GM12875 (cell line): ENCODE measurements at regions not wholly inside any gene's neighbourhood (a gene's known extent, or its start where the extent isn't known, plus 50 kb on each side); places are given as distances from the start of the nearest gene placed in this dataset.

ENCODE experiments used
- H3K4me3 ChIP-seq: one replicate; pipeline ENCODE4 v1.5.1; 2011; ENCODE audit warnings: low read depth, low read length, control low read depth
- TF ChIP-seq, protein P1 (sequence below): IDR thresholded peaks from 2 replicates; pipeline ENCODE4 v1.5.1; 2011; ENCODE audit warnings: low read depth, mild to moderate bottlenecking, control low read depth, inconsistent platforms, low read length, moderate library complexity, borderline replicate concordance; ENCODE audit not compliant: insufficient read depth

DNA sequence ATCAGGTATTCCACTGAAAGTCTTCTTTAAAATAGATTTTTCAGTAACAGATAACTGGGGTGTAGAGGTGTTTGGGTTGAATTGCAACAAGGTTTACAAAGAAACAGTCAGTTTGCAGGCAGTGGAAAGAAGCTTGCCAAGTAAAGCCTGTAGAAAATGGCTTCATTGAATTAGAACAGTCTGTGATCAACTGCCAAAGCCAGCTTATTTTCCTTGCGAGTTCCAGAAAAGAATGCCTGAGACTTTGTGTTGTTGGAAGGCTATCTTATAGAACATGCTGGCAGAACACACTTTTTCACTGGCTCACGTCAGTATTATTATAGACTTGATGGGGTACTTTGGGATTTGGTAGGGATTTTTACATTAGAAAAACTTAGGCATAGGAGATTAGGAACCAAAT, 601.0 kb downstream of the XIRP2 start:
- H3K4me3 ChIP-seq: no peak overlapping the region
- TF ChIP-seq, protein P1, sequence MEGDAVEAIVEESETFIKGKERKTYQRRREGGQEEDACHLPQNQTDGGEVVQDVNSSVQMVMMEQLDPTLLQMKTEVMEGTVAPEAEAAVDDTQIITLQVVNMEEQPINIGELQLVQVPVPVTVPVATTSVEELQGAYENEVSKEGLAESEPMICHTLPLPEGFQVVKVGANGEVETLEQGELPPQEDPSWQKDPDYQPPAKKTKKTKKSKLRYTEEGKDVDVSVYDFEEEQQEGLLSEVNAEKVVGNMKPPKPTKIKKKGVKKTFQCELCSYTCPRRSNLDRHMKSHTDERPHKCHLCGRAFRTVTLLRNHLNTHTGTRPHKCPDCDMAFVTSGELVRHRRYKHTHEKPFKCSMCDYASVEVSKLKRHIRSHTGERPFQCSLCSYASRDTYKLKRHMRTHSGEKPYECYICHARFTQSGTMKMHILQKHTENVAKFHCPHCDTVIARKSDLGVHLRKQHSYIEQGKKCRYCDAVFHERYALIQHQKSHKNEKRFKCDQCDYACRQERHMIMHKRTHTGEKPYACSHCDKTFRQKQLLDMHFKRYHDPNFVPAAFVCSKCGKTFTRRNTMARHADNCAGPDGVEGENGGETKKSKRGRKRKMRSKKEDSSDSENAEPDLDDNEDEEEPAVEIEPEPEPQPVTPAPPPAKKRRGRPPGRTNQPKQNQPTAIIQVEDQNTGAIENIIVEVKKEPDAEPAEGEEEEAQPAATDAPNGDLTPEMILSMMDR: no peak

DNA sequence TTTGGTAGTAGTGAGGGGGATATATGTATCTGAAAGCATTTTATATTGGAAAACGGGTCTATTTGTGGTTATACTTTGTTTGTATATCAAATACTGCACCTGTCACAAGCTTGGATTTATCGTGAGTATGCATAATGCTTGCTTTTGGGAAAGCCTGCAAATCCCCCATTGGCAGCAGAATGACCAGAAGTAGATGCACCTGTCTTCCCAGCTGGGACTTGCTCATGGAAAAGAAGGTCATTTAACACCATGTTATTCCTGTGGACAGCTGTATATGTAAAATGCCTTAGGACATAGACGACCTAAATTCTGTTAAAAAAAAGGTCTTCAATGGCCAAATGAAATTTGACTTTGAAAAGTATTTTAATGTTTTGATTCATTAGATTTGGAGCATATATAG, 599.4 kb downstream of the XIRP2 start:
- TF ChIP-seq, protein P1: no peak
- H3K4me3 ChIP-seq: no peak overlapping the region

DNA sequence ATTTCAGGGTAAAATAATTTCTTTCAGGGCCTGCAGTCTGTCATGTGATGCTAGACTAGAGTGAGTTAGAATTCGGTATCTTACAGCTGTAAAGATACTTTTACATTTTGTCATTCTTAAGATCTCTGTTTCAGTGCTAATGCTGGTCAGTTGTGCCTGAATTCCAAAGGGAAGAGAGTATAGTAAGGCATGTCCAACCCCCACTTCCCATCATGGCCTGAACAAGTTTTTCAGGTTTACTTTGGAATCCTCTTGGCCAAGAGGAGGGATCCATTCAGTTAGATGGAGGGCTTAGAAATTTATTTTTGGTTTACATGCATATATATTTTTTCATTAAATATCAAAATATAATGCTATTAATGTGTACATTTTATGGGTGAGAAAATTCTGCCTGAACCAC, 596.6 kb downstream of the XIRP2 start:
- no peak overlapping the region for H3K4me3 ChIP-seq
- TF ChIP-seq, protein P1: no peak

DNA sequence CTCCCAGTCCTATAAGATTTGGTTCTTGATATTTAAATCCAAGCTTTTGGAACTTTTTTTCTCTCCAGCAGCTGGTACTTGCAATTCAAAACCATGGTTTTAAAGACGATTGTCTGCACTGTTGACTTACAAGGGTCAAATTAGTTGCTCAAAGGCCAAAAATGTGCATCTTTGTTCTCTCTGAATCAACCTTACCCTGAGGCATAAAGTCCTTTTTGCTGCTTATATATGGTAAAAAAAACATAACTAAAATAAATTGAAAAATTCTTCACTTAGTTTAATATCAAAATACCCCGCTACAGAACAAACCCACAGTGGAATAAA, 592.7 kb downstream of the XIRP2 start:
- TF ChIP-seq, protein P1: no peak
- H3K4me3 ChIP-seq: no peak overlapping the region

DNA sequence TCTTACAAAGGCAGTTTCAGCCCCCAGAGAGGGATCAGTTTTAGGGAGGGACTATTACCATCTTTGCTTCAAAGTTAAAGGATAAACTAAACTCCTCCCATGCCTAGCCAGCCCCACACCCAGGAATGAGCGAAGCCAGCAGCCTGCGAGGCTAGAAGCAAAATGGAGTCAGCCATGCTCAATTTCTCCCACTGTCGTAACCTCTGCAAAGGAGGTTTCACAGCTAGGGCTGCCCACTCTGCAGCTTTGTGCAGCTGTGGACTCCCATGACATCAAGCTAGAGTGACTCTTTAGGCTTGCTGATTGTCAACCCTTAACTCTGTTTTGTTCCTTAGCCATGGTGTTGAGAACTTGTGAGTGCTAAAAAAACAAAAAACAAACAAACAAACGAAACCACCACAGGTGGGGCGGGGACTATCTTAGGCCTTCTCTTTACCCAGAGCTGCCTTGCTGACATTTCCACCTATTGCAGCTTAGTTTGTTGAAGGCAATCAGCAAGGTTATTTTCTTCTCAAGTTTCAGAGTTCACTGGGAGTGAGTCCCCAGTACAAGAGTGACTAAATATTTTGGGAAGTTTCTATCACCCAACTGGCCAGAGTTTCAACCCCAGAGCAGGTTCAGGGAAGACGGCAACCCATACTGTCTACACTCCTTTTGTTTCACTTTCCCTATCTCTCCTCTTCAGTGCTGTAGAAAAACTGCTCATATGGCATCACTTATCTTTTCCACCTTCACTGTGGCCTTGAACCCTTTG, 592.1 kb downstream of the XIRP2 start:
- H3K4me3 ChIP-seq: no peak overlapping the region
- TF ChIP-seq, protein P1: no peak

DNA sequence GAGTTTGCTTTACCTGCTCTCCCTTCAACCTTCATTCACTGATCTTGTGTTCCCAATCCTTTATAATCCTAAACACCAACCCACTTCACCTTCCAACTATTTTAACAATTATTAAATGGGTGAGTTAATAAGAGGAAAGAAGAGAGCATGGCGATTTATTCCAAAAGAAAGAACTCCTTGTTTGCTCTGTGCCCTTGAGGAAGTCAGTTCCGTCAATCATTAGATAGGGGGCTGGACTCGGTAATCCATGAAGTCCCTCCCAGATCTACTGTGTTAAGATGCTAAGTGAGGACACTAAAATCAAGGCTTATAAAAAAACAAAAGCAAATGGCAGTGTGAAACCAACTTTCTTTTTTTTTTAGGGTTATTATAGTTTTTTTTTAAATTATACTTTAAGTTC, 589.9 kb downstream of the XIRP2 start:
- no peak overlapping the region for H3K4me3 ChIP-seq
- TF ChIP-seq, protein P1: no peak

DNA sequence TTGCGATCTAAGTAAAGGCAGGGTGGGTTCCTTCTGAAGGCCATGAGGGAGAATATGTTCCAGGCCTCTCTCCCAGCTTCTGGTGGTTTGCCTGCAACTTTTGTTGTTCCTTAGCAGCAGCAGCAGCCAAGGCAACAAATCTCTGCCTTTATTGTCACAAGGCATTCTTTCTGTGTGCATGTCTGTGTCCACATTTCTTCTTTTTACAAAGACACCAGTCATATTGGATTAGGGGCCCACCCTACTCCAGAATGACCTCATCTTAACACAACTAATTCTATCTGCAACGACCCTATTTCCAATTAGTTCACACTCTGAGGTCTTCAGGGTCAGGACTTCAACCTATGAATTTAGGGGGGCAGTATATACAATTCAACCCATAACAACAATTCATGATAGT, 587.5 kb downstream of the XIRP2 start:
- no peak overlapping the region for H3K4me3 ChIP-seq
- TF ChIP-seq, protein P1: no peak
